HUES48 (cell line): ENCODE measurements at regions not wholly inside any gene's neighbourhood (a gene's known extent, or its start where the extent isn't known, plus 50 kb on each side); places are given as distances from the start of the nearest gene placed in this dataset.
"Not testable (repeated sequence)": the region's sequence is repeated elsewhere in the genome, so short reads cannot be mapped to it uniquely, and the experiment has no call there.

Source experiments
- H3K27ac ChIP-seq: one replicate; pipeline ENCODE4 v1.7.0; 2013; ENCODE audit warnings: low read depth, low read length, inconsistent platforms
- H3K27me3 ChIP-seq: 2 replicates; pipeline ENCODE4 v1.6.1; 2013; ENCODE audit warnings: mild to moderate bottlenecking, low read length; ENCODE audit not compliant: control insufficient read depth, insufficient read depth
- H3K36me3 ChIP-seq: 2 replicates; pipeline ENCODE4 v1.6.1; 2013; ENCODE audit warnings: low read length; ENCODE audit not compliant: control insufficient read depth, insufficient read depth
- H3K4me1 ChIP-seq: 2 replicates; pipeline ENCODE4 v1.6.1; 2013; ENCODE audit warnings: mild to moderate bottlenecking, low read length; ENCODE audit not compliant: control insufficient read depth, insufficient read depth
- H3K4me3 ChIP-seq: 2 replicates; pipeline ENCODE4 v1.5.1; 2013; ENCODE audit warnings: mild to moderate bottlenecking, low read depth, low read length
- H3K9ac ChIP-seq: 2 replicates; pipeline ENCODE4 v1.6.1; 2013; ENCODE audit warnings: mild to moderate bottlenecking, low read depth, low read length, moderate library complexity
- H3K9me3 ChIP-seq: 2 replicates; pipeline ENCODE4 v1.6.1; 2013; ENCODE audit warnings: low read length; ENCODE audit not compliant: control insufficient read depth, insufficient read depth

DNA sequence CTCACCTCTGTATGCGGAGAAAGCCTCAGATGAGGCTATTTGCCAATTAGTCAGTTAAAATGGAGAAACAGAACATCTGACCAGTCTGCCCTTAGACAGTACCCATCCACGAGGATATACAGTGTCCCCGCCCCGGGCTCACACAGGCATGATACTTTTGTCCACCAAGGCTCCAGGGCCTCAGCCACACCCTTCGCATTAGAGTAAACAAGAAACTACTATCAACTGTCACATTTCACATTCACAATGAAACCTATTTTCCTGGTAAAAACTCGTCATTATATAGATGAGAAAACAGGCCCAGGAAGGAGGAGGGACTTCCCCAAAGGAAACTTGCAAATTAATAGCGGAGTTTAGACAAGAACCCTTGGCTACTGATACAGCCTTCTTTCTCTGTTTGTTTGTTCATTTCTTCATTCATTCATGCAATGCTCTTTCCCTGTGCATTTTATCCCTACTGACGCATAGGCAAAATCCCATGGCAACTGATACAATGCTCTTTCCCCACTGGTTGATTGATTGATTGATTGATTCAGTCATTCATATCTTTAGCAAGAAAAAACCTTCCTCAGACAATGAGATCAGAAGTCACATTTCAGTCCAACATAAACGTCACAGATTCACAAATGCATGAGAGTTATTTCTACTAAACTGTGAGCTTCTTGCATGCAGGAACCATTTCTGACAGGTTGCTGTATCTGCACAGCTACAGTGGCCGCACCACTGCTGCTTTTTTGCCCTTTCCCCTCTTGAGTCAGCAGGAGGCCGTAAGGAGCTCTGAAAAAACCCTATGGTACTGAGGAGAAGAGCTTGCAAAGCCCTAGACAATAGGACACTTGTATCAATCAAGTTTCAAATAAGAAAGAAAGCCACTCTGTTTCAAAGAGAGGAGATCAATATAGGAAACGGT is 777.1 kb downstream of the RNF144A start:
- no peaks in the 10 kb centered on the region for H3K36me3 ChIP-seq

DNA sequence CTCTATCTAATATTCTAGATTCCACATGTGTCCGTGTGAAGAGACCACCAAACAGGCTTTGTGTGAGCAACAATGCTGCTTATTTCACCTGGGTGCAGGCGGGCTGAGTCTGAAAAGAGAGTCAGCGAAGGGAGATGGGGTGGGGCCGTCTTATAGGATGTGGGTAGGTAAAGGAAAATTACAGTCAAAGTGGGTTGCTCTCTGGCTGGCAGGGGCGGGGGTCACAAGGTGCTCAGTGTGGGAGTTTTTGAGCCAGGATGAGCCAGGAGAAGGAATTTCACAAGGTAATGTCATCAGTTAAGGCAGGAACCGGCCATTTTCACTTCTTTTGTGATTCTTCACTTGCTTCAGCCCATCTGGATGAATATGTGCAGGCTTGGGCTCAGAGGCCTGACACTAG is 779.3 kb downstream of the RNF144A start:
- H3K4me1 ChIP-seq, H3K9ac ChIP-seq, H3K36me3 ChIP-seq, H3K4me3 ChIP-seq, H3K27ac ChIP-seq, H3K27me3 ChIP-seq, H3K9me3 ChIP-seq: not testable (repeated sequence)

More for the DNA sequence above, 777.1 kb downstream of the RNF144A start:
- no peaks in the 10 kb centered on the region for H3K4me1 ChIP-seq
- no peaks in the 10 kb centered on the region for H3K27me3 ChIP-seq
- no peaks in the 10 kb centered on the region for H3K9me3 ChIP-seq
- no peak overlapping the region for H3K4me3 ChIP-seq
- H3K9ac ChIP-seq = no peak overlapping the region
- no peak overlapping the region for H3K27ac ChIP-seq

DNA sequence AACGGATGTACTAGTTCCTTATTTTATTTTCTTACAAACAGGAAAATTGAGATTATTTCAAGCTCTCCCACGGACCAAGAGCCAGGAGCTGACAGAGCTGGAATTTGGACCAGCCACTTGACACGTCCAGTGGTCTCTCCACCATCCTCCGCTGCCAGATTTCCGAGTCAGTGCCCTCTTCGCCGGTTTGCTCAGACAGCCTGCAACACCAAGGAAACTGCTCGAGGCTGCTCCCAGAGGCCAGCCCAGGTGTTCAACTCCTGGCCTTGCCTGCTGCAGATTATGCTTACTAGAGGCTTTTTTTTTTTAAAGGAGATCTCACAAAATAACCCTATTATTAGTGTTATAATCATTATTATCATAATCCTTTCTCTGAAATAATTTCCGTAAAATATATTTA is 779.8 kb downstream of the RNF144A start:
- H3K27me3 ChIP-seq = no peaks in the 10 kb centered on the region
- H3K4me1 ChIP-seq = peaks cover 5% of the 10 kb centered on the region
- H3K9me3 ChIP-seq = no peaks in the 10 kb centered on the region
- H3K9ac ChIP-seq = no peak overlapping the region
- no peak overlapping the region for H3K4me3 ChIP-seq
- H3K27ac ChIP-seq = no peak overlapping the region
- no peaks in the 10 kb centered on the region for H3K36me3 ChIP-seq

DNA sequence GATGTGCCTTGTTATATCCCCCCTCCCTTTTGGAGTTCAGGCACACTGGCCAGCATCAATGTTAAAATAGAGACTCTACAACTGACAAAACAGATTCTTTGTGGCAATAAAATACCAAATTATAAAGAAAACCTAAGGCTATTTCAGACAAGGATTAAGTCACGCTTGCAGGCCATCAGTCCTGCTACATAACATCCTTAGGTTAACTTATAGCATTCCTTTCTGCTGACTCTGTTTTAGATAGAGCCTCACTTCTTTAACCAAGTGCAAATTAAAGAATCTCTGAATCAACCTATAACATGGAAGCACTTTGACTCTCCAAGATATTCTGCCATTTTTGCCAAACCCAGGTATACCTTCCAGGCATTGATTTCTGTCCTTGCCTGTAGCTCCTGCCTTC is 784.6 kb downstream of the RNF144A start:
- no peak overlapping the region for H3K4me3 ChIP-seq
- H3K36me3 ChIP-seq = no peaks in the 10 kb centered on the region
- H3K9me3 ChIP-seq = no peaks in the 10 kb centered on the region
- peaks cover 41% of the 10 kb centered on the region for H3K4me1 ChIP-seq
- H3K27ac ChIP-seq = no peak overlapping the region
- H3K27me3 ChIP-seq = no peaks in the 10 kb centered on the region; the same call in 1 of the 2 replicates
- no peak overlapping the region for H3K9ac ChIP-seq

DNA sequence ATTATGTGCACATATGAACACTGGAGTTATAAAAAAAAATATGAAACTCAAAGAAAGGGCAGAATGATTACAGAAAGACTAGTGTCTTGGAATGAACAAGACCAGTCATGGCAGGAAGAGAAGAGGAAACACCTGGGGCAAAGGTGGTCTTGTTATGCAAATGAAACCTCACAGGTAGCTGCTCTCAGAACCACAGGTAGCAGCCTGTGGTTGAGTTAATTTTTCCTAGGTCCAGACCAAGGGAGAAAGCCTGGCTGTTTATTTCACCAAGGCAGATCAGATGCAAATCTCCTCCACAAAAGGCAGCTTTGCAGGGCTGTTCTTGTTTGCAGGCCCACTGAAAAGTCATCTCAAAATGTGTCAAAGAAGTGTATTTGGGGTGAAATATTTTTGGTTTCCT is 785.8 kb downstream of the RNF144A start:
- no peaks in the 10 kb centered on the region; the same call in 1 of the 2 replicates for H3K27me3 ChIP-seq
- H3K27ac ChIP-seq = peak overlapping the region; percentile 57
- no peaks in the 10 kb centered on the region for H3K36me3 ChIP-seq
- H3K4me1 ChIP-seq = peaks cover 41% of the 10 kb centered on the region
- no peak overlapping the region for H3K9ac ChIP-seq
- no peaks in the 10 kb centered on the region for H3K9me3 ChIP-seq
- H3K4me3 ChIP-seq = no peak overlapping the region

DNA sequence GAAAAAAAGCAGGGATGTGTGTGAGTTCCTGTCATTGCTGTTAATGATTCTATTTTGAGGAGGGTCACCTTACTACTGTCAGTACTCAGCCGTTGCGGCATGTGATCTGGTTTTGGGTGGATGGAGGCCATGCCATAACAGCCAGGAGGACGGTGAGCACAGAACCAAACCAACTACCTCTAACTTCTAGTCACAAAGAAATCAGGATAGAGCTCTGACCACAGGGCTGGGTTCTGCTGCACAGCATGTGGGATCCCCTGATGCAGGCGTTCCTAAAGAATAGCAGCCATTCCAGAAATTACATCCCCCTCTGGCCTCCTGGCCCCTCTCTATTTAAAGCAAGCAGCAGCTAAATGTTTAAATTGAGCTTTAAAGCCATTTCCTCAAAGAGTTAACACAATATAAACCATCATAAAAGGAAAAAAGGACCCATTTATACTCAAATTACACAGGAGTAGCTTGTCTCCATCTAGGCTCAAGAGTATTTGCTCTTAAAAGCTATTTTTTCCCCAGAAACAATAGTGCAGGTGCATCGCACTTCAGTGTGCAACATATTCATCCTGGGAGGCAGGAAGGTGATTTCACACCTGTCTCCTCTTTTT is 786.4 kb downstream of the RNF144A start:
- H3K4me1 ChIP-seq = peaks cover 41% of the 10 kb centered on the region
- H3K9me3 ChIP-seq = no peaks in the 10 kb centered on the region
- H3K27me3 ChIP-seq = no peaks in the 10 kb centered on the region; the same call in 1 of the 2 replicates
- H3K9ac ChIP-seq = no peak overlapping the region
- H3K27ac ChIP-seq = peak overlapping the region; percentile 57
- peak overlapping the region; percentile 8; the same call in 1 of the 2 replicates for H3K4me3 ChIP-seq
- no peaks in the 10 kb centered on the region for H3K36me3 ChIP-seq

DNA sequence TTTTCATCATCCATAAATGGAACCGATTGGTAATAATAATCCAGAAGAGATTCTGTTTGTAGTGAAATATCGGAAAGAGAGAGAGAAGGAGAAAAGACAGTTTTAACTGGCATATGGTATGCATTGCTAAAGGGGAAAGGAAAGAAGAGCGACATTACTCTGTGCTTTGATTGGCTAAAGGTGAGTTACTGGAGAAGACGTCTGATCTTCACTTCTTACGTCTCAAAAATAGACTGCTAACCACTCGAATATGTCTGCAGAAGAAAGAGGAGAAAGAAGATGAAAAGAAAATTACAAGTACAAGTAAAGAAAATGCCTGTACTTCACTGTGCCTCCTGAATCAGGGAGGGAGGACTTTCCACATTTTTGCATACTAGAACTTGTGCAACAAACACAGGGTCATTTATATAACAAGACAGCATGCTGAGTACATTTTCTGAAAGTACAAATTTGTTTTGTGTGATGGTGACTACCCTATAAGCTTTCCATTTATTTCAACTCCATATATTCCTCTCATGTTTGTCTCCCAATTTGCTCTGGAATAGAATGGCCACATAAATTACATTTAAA is 787.2 kb downstream of the RNF144A start:
- Histone ChIP-seq H3K4me1 (peaks cover 41% of the 10 kb centered on the region), H3K4me3 (no peak overlapping the region), H3K9me3 (no peaks in the 10 kb centered on the region), H3K9ac (no peak overlapping the region), H3K27ac (no peak overlapping the region), H3K27me3 (no peaks in the 10 kb centered on the region; the same call in 1 of the 2 replicates), H3K36me3 (no peaks in the 10 kb centered on the region)

DNA sequence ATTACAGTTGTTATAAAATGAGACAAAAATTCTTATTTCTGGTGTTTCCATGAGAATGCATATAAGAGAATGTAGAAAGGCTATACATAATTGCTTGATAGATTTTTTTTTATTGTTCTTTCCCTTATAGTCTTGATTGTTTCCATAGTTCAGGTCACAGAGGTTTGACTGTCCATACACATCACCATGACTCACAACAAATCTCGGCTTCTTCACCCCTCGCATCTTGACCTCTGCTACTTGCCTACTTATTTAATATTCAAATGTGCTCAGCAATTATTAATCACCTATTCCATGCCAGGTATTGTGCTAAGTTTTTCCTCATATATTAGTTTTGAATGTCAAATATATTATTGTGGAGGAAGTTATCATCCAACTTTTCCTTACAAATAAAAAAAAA is 789.6 kb downstream of the RNF144A start:
- Histone ChIP-seq H3K4me3 (no peak overlapping the region), H3K27ac (no peak overlapping the region)

DNA sequence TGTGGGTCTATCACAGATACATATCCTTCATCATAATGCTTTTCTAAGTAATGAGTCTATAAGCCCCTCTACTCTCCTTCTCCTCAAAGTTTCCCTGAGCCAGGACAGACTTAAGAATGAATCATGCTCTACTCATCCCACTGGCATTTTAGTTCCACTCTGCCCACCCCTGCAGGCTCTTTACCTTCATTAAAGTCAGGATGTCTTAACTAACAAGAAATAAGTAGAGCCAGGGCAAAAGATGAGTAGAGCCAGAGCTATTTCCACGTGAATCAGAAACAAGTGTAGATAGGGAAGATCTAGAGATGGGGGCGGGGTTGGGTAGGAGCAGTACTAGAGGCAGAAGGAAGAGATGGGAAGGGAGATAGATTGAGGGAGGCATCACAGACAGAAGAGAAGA is 790.5 kb downstream of the RNF144A start:
- Histone ChIP-seq H3K27ac (no peak overlapping the region), H3K9ac (no peak overlapping the region), H3K36me3 (no peaks in the 10 kb centered on the region), H3K9me3 (no peaks in the 10 kb centered on the region), H3K27me3 (no peaks in the 10 kb centered on the region; the same call in 1 of the 2 replicates), H3K4me3 (no peak overlapping the region), H3K4me1 (peaks cover 29% of the 10 kb centered on the region)

More for the DNA sequence above, 789.6 kb downstream of the RNF144A start:
- Histone ChIP-seq H3K27me3 (no peaks in the 10 kb centered on the region; the same call in 1 of the 2 replicates), H3K36me3 (no peaks in the 10 kb centered on the region), H3K4me1 (peaks cover 39% of the 10 kb centered on the region), H3K9me3 (no peaks in the 10 kb centered on the region), H3K9ac (no peak overlapping the region)

DNA sequence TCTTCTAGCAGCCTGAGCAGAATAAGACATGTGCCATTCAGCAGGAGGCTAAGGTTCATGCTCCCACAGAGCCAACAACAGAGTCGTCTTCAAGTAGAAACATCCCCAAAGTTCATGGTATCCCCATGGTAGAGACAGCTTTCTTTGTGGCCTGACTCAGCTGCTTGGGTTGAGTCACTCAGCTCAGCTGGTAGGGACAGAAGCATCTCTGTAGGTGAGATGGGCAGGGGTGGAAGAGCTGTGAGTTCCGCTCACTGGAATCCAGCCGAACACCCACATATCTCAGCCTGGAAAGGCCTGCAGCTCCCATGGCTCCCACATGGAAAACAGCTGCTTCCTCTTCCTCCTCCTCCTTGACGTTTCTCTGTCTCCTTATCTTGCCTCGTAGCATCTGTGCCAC is 792.7 kb downstream of the RNF144A start:
- Histone ChIP-seq H3K9ac (no peak overlapping the region), H3K36me3 (no peaks in the 10 kb centered on the region), H3K27me3 (no peaks in the 10 kb centered on the region; the same call in 1 of the 2 replicates), H3K9me3 (no peaks in the 10 kb centered on the region), H3K4me1 (peaks cover 9% of the 10 kb centered on the region; the same call in 1 of the 2 replicates), H3K27ac (no peak overlapping the region), H3K4me3 (no peak overlapping the region)

DNA sequence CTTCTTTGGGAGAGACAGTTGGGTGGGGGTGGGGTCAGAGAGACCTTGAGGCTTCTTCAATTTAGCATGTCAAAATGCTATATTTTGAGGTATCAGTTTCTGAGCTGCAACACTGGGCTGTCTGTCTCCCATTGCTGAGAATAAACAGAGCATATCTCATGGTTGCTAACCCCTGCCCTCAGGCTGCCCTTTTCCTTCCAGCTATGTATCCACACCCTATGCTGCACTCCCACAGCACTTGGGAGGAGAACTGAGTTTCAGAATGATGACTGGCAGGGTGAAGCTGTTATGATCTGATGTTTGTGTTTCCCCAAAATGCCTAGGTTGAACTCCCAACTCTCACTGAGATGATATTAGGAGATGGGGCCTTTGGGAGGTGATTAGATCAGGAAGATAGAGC is 794.0 kb downstream of the RNF144A start:
- Histone ChIP-seq H3K9me3 (no peaks in the 10 kb centered on the region), H3K27me3 (no peaks in the 10 kb centered on the region; the same call in 1 of the 2 replicates), H3K9ac (no peak overlapping the region), H3K27ac (no peak overlapping the region), H3K4me1 (no peaks in the 10 kb centered on the region), H3K4me3 (no peak overlapping the region), H3K36me3 (no peaks in the 10 kb centered on the region)
